Glomerular endothelial cell (primary cell): ENCODE measurements at regions not wholly inside any gene's neighbourhood (a gene's known extent, or its start where the extent isn't known, plus 50 kb on each side); places are given as distances from the start of the nearest gene placed in this dataset.

Source experiments
- DNase-seq: peaks from one replicate; pipeline ENCODE4 v3.0.0-alpha.2; 2011; ENCODE audit warnings: low read depth, low spot score; ENCODE audit errors: extremely low read depth

GRCh38 chr18:60552948-60553347 lies 180.4 kb upstream of the MC4R start:
- no peak for DNase-seq

GRCh38 chr18:60554967-60555366 lies 182.4 kb upstream of the MC4R start:
- no peak for DNase-seq

- no peak for DNase-seq
Measured at GRCh38 chr18:60555625-60556024, 183.1 kb upstream of the MC4R start.

- no peak for DNase-seq
Measured at GRCh38 chr18:60556326-60556725, 183.8 kb upstream of the MC4R start.

GRCh38 chr18:60560071-60560470 lies 187.5 kb upstream of the MC4R start:
- no peak for DNase-seq

- no peak for DNase-seq
Measured at GRCh38 chr18:60563082-60563481, 190.5 kb upstream of the MC4R start.

GRCh38 chr18:60568220-60568619 lies 195.6 kb upstream of the MC4R start:
- no peak for DNase-seq

GRCh38 chr18:60570172-60570571 lies 197.6 kb upstream of the MC4R start:
- no peak for DNase-seq

- no peak for DNase-seq
Measured at GRCh38 chr18:60577457-60577856, 204.9 kb upstream of the MC4R start.

- DNase-seq = no peak
Measured at GRCh38 chr18:60585670-60586069, 213.1 kb upstream of the MC4R start.

- DNase-seq = no peak
Measured at GRCh38 chr18:60593249-60593648, 220.7 kb upstream of the MC4R start.

- DNase-seq = no peak
Measured at GRCh38 chr18:60596928-60597327, 224.4 kb upstream of the MC4R start.

- no peak for DNase-seq
Measured at GRCh38 chr18:60599267-60599666, 226.7 kb upstream of the MC4R start.

GRCh38 chr18:60599995-60600394 lies 227.4 kb upstream of the MC4R start:
- no peak for DNase-seq

GRCh38 chr18:60601249-60601648 lies 228.7 kb upstream of the MC4R start:
- DNase-seq = no peak

GRCh38 chr18:60623331-60623730 lies 250.8 kb upstream of the MC4R start:
- DNase-seq = no peak

- DNase-seq = no peak
Measured at GRCh38 chr18:60624207-60624606, 251.6 kb upstream of the MC4R start.

GRCh38 chr18:60639836-60640235 lies 267.3 kb upstream of the MC4R start:
- DNase-seq = no peak

GRCh38 chr18:60643009-60643408 lies 270.4 kb upstream of the MC4R start:
- no peak for DNase-seq

- no peak for DNase-seq
Measured at GRCh38 chr18:60646725-60647124, 274.1 kb upstream of the MC4R start.

GRCh38 chr18:60649107-60649506 lies 276.5 kb upstream of the MC4R start:
- no peak for DNase-seq

- DNase-seq = no peak
Measured at GRCh38 chr18:60649842-60650536, 277.4 kb upstream of the MC4R start.

- DNase-seq = no peak
Measured at GRCh38 chr18:60654298-60654697, 281.7 kb upstream of the MC4R start.
